RWPE1 (cell line): ENCODE measurements at regions not wholly inside any gene's neighbourhood (a gene's known extent, or its start where the extent isn't known, plus 50 kb on each side); places are given as distances from the start of the nearest gene placed in this dataset.

Experiments used
- CTCF ChIA-PET: fragments of 350-600 bp; sonication (Branson Sonifier 250); formaldehyde crosslinking; extraction: SDS; loops from one replicate; lab custom pipeline; 2021; lab: Yijun Ruan, JAX
- POLR2A ChIA-PET: fragments of 400-600 bp; formaldehyde crosslinking; extraction: SDS; loops from one replicate; lab custom pipeline; 2020; ENCODE audit warnings: antibody characterized with exemption; ENCODE audit not compliant: low non-redundant PET; lab: Yijun Ruan, JAX
- DNase-seq: peaks from one replicate; pipeline ENCODE4 v3.0.0; 2012; ENCODE audit warnings: low spot score
- H3K27ac ChIP-seq: fragments of 450-650 bp; 2 replicates; pipeline ENCODE4 v1.5.1; 2017
- CTCF ChIP-seq: fragments of 450-650 bp; conservative IDR thresholded peaks from 2 replicates; pipeline ENCODE4 v1.5.1; 2017; ENCODE audit warnings: low read depth, mild to moderate bottlenecking

DNA sequence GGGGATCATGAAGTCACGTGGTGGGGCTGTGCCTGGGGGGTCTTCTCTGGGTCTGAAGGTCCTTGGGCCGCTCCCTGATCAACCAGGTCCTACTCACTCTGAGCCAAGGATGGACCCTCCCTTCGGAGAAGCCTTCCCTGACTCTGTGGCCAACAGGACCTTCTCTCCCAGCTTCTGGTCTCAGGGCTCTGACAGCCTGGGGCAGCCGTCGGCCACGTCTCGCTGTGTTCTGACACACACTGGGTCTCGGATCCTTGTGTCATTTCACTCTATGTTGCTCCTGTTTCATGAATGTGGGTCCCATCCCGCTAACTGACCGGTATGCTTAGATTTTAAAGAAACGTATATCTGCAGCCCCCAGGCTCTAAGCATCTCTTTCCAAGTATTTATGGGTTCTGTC lies 256.1 kb downstream of the ENGASE start:
- ChIA-PET POLR2A (no interaction called here), CTCF (no interaction called here)

DNA sequence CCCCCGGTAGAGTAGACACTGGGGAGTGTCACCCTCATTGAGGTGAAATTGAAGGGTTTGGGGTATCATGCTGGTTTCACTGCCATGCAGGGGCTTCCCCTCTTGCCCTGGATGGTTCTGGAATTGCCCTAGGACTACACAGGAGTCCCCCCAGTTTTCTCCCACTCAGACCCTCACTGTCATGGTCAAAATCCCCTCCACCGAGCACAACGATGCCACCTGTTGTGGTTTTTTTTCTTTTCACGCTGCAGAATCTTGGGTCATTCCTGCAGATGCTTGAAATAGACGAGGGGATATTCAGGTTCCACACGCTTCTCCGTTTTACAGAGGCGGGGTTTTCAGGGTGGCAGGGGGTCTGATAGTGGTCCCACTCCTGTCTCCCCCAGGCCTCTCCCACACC lies 255.6 kb downstream of the ENGASE start:
- TF ChIP-seq CTCF: no peak
- DNase-seq: no peak
- POLR2A ChIA-PET: no interaction called here
- CTCF ChIA-PET: no interaction called here
- H3K27ac ChIP-seq: no peak overlapping the region

More for the DNA sequence above, 256.1 kb downstream of the ENGASE start:
- no peak for DNase-seq
- H3K27ac ChIP-seq: no peak overlapping the region
- no peak for TF ChIP-seq CTCF

GRCh38 chr17:79326814-79327213 lies 252.2 kb downstream of the ENGASE start:
- no peak for DNase-seq
- ChIA-PET CTCF (interaction anchor here (0.5 to 0.6 kb wide), 2 partner anchors 174 to 286 kb away, joined by 3 to 5 read pairs; no protein-coding TSS in a partner anchor), POLR2A (interaction anchor here (0.9 kb wide), 1 partner anchor 75 kb away, joined by 3 read pairs; no protein-coding TSS in a partner anchor)
- no peak for TF ChIP-seq CTCF
- H3K27ac ChIP-seq: no peak overlapping the region

DNA sequence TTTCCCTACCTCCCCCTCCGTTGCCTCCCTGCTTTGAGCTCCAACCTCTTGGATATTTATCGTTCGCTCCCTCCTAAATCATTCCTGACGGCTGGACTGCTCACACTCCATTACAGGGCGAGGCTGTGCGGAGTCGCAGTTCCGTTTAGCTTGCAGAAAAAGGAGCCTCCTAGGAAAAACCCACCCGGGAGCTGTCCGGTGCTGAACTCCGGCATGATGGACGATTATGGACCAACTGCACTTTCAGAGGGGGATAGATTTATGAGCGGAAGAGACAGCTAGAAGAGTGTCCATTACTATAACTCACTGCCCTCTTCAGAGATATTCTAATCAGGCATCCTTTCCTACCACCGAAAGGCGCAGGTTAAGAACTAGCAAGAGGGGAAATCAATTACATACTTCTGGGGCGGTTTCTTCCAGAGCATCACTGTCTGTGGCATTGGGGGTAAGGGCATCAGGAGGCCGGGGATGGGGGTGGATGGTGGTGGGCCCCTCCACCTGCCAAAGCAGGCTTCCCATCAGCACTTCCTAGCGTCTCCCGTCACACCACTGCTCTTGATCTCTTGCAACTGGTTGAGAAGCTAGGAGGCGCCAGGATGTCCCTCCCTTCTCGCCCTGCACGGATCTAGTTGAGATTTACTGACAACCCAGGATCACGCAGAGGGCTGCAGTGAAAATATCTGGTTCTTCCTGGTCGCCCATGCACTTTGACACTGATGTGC lies 251.2 kb downstream of the ENGASE start:
- no peak overlapping the region for H3K27ac ChIP-seq
- POLR2A ChIA-PET: interaction anchor here (0.9 kb wide), 1 partner anchor 74 kb away, joined by 3 read pairs; no protein-coding TSS in a partner anchor
- no peak for TF ChIP-seq CTCF
- CTCF ChIA-PET: interaction anchor here (0.6 kb wide), 1 partner anchor 174 kb away, joined by 3 read pairs; no protein-coding TSS in a partner anchor
- peak; percentile 27 for DNase-seq

DNA sequence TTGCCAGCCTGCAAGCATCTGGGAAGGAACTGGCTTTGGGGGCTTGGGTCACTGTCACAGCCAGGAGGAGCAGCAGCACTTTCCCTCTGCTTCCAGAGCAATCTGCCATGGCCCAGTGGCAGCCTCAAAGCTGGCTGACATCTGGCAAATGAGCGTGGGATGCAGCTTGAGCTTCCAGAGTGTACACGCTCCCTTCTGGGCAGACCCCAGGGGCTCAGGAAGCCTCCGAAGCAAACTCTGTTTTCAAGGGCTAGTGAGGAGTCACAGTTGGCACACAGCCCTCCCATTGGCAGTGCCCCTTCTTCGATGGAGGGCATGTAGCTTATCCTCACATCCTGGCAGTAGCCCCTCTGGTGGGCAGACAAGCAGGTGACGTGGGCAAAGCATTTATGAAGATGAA lies 249.6 kb downstream of the ENGASE start:
- DNase-seq: no peak
- H3K27ac ChIP-seq: no peak overlapping the region
- POLR2A ChIA-PET: no interaction called here
- CTCF ChIA-PET: no interaction called here
- no peak for TF ChIP-seq CTCF

- CTCF ChIA-PET: no interaction called here
- POLR2A ChIA-PET: no interaction called here
Measured at GRCh38 chr17:79323566-79323965, 248.9 kb downstream of the ENGASE start.

More at GRCh38 chr17:79323566-79323965, 248.9 kb downstream of the ENGASE start:
- no peak for DNase-seq
- no peak overlapping the region for H3K27ac ChIP-seq
- no peak for TF ChIP-seq CTCF
